Coronary artery (tissue), 2 donors: ENCODE measurements at regions not wholly inside any gene's neighbourhood (a gene's known extent, or its start where the extent isn't known, plus 50 kb on each side); places are given as distances from the start of the nearest gene placed in this dataset.
A peak's percentile ranks its signal among the peaks of the same experiment; 100 is the strongest.

ENCODE experiments used
- DNase-seq: peaks from one replicate; pipeline ENCODE4 v3.0.0-alpha.2; 2017; ENCODE audit warnings: low spot score
- H3K27ac ChIP-seq, 2 donors: fragments of 200-600 bp; sonication (generic); one replicate each; pipeline ENCODE4 v1.5.1; 2016 to 2019
- H3K4me3 ChIP-seq: fragments of 200-600 bp; sonication (generic); 2 replicates; pipeline ENCODE4 v1.5.1; 2016; ENCODE audit warnings: mild to moderate bottlenecking, moderate library complexity
- TF ChIP-seq, protein P1 (sequence below): fragments of 200-600 bp; sonication (generic); IDR thresholded peaks from one replicate; pipeline ENCODE4 v1.5.1; 2019; ENCODE audit warnings: antibody characterized with exemption

DNA sequence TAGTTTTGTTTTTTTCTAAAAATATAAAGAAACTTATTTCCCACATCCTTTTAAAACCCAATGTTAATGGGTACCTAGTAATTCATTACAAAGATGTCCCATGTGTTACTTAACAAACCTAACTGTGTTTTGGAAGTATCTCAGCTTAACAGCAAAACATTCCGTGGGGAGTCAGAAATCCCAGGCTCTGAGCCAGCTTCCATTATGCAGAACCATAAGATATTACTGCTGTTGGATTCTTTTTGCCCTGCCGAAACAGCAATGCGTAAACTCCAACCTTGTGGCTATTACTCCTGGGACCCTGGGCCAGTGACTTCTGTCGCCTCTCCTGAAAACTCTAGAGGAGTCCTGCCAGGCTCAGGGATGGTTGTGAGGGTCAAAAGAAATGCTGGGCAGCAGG lies 174.1 kb downstream of the UXS1 start:
- Histone ChIP-seq H3K4me3 (no peak overlapping the region), H3K27ac (peak overlapping the region; percentile 28 to 62)
- no peak for DNase-seq
- TF ChIP-seq, protein P1, sequence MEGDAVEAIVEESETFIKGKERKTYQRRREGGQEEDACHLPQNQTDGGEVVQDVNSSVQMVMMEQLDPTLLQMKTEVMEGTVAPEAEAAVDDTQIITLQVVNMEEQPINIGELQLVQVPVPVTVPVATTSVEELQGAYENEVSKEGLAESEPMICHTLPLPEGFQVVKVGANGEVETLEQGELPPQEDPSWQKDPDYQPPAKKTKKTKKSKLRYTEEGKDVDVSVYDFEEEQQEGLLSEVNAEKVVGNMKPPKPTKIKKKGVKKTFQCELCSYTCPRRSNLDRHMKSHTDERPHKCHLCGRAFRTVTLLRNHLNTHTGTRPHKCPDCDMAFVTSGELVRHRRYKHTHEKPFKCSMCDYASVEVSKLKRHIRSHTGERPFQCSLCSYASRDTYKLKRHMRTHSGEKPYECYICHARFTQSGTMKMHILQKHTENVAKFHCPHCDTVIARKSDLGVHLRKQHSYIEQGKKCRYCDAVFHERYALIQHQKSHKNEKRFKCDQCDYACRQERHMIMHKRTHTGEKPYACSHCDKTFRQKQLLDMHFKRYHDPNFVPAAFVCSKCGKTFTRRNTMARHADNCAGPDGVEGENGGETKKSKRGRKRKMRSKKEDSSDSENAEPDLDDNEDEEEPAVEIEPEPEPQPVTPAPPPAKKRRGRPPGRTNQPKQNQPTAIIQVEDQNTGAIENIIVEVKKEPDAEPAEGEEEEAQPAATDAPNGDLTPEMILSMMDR, result no peak

DNA sequence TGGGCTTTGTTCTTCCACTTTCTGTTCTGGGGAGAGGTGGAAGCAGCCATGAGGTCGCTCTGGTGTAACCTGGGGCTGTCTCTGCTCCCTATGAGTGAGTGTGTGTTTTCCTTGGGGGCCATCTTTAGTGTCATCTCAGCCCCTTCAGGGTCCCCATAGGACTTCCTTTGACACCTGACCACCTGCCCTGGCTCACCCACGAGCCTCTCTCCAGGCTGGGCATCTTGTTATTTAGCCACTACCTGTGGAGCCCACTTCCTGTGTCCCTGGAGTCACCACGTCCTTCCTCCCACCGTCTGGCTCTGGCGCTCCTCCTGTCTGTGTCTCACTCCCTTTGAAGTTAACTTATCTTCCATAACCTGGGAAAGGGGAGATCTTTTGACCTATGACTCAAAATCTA lies 176.0 kb downstream of the UXS1 start:
- Histone ChIP-seq H3K4me3 (no peak overlapping the region), H3K27ac (no peak overlapping the region)
- DNase-seq, result no peak
- TF ChIP-seq, protein P1, result no peak

DNA sequence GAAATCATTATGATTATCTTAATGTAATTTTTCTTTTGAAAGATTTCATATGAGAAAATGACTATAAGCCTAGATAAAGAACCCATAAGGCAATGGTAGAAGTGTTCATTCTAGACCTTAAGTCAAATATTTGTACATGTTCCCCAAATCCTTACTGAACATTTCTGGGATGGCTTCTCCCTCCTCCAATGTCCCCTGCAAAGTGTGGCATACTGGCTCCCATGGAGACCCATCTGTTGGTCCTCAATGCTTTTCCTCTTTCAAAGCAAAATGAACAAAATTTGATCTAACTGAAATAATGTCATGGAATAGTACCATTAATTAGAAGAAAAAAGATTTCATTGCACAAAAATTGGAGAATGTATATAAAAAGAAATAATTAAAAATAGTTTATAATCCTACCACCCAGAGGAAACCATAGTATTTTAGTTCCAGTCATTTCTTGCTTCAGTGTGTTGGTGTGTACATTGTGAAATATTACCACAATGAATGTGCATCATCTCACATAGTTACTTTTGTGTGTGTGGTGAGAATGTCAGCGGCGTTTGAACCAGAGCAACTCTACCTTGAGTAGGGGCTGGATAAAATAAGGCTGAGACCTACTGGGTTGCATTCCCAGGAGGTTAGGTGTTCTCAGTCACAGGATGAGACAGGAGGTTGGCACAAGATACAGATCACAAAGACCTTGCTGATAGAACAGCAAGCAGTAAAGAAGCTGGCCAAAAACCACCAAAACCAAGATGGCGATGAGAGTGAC lies 181.3 kb downstream of the UXS1 start:
- H3K4me3 ChIP-seq, result no peak overlapping the region
- TF ChIP-seq, protein P1, result no peak
- DNase-seq, result no peak
- no peak overlapping the region for H3K27ac ChIP-seq

DNA sequence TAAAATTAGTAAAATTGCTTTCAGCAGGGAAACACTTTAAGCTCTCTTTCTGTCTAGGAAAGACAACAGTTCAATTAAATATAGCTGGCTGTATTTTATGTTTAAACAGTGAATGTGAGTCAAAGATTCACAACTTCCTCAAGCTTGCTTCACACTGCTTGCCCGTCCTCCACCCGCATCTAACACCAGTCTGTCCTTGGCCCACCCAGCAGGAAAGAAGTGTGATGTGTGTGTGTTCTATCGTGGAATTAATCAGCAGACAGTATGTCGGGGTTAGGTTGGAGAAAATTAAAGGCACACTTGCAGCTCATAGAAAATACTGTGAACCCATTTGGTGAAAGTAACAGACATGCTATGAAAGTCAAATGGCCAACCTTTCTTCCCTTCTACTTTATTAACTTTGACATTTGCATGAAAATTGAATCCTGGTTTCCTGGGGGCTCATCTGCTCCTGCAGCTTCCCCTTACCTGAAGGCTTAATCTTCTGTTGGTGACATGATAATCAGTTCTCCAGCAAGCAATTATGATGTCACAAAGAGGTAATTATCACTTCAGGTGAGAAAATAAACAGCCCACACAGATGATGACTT lies 182.0 kb downstream of the UXS1 start:
- Histone ChIP-seq H3K27ac (no peak overlapping the region), H3K4me3 (no peak overlapping the region)
- TF ChIP-seq, protein P1, result no peak
- DNase-seq, result no peak

DNA sequence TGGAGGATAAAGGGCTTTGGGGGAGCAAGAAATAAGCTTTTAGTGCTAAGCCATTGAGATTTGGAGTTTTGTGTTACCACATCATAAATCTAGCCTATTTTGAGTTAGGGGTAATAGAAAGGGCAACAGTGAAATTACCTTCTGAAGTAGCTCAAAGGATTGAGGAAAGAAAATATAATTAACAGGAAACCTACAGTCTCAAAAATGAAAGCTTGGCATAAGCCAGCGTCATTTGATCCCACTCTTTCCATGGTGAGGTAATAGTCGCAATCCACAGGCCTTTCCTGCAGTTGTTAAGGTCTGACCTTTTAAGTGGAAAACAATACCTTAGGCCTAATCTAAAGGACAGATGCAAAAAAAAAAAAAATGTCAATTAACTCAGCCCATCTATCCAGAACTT lies 182.7 kb downstream of the UXS1 start:
- Histone ChIP-seq H3K27ac (no peak overlapping the region), H3K4me3 (no peak overlapping the region)
- no peak for DNase-seq
- TF ChIP-seq, protein P1, result no peak

DNA sequence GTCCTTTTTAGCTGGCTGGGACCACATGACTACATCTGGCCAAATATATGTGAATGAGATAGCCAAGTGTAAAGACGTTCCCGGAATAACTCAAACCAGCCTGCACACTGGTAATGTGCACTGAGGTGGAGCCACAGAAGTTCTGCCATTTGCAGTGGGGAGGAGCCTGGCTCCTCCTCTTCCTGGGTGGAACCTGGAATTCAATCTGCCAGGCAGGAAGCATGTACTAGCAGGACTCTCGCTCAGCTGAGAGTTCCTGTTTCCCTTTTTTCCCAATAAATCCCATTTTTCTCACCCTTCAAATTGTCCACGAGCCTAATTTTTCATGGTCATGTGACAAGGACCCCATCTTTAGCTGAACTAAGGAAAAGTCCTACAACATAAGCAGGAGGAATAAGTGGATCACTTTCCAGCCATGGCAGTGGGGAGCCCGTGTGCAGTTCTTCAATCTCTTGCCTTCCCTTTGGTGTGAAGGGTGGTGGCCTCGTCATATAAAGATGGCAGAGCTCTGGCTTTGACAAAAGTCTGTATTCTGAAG lies 183.2 kb downstream of the UXS1 start:
- TF ChIP-seq, protein P1, result no peak
- H3K27ac ChIP-seq, result no peak overlapping the region
- DNase-seq, result no peak
- H3K4me3 ChIP-seq, result no peak overlapping the region

DNA sequence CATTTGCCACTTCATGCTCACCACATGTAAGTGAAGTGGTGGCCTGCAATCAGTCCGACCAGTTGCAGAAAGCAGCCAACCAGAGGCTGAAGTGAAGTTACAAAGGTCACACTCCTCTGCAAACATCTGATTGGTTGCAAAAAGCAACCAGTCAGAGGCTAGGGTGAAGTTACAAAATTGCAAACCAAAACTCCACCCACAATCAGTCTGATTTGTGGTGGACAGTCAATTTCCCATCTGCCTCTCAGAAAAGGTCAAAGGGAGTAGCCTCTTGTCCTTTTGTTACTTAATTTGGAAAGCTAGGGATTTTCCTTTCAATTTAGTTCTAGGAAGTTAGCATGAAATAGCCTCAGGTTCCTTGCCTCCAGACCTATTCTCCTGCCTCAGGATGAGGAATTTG lies 185.0 kb downstream of the UXS1 start:
- Histone ChIP-seq H3K4me3 (no peak overlapping the region), H3K27ac (no peak overlapping the region)
- TF ChIP-seq, protein P1, result no peak
- no peak for DNase-seq
